ENCODE measurements at regions not wholly inside any gene's neighbourhood (a gene's known extent, or its start where the extent isn't known, plus 50 kb on each side); places are given as distances from the start of the nearest gene placed in this dataset.

DNA sequence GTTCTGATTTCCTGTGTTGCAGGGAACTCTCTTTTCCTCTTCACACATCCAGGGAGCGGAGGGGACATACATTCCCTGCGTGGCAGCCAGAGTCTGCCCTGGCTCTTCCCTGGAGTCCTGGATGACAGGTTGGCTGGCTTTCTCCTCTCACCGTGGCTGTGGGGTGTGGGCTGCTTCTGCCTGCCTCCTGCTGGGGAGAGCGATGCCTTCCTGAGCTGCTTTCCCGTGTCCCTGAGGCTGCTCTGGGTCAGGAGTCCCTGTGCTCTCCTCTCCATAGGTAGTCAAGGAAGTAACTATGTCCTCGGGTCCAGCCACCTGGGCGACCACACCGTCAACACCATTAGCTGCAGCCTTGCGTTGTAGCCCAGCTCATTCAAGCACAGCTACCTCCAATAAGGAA is 451.7 kb downstream of the QKI start:
- Histone ChIP-seq H4K20me1 (ENCODE audit: insufficient read depth) (no peaks in the 10 kb centered on the region), H3K27ac (no peak overlapping the region), H3K4me2 (no peak overlapping the region), H3K4me3 (IDR thresholded peaks at IDR 0.05; ENCODE audit: insufficient read depth, low read depth, low read length) (no peak overlapping the region), H3K36me3 (ENCODE audit: insufficient read depth) (no peaks in the 10 kb centered on the region), H3K27me3 (ENCODE audit: insufficient read depth, low read depth) (no peaks in the 10 kb centered on the region), H2AFZ (ENCODE audit: low read depth) (no peak overlapping the region), H3K79me2 (ENCODE audit: insufficient read depth, low read depth) (no peaks in the 10 kb centered on the region), H3K4me1 (ENCODE audit: low read depth, poor library complexity, severe bottlenecking) (no peaks in the 10 kb centered on the region), H3K9ac (no peak overlapping the region)
- TF ChIP-seq, protein P1, sequence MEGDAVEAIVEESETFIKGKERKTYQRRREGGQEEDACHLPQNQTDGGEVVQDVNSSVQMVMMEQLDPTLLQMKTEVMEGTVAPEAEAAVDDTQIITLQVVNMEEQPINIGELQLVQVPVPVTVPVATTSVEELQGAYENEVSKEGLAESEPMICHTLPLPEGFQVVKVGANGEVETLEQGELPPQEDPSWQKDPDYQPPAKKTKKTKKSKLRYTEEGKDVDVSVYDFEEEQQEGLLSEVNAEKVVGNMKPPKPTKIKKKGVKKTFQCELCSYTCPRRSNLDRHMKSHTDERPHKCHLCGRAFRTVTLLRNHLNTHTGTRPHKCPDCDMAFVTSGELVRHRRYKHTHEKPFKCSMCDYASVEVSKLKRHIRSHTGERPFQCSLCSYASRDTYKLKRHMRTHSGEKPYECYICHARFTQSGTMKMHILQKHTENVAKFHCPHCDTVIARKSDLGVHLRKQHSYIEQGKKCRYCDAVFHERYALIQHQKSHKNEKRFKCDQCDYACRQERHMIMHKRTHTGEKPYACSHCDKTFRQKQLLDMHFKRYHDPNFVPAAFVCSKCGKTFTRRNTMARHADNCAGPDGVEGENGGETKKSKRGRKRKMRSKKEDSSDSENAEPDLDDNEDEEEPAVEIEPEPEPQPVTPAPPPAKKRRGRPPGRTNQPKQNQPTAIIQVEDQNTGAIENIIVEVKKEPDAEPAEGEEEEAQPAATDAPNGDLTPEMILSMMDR (conservative IDR thresholded peaks at IDR 0.05; ENCODE audit: low read depth, low read length) = no peak

GRCh38 chr6:163863565-163863964 is 449.0 kb downstream of the QKI start:
- H3K27me3 ChIP-seq (ENCODE audit: insufficient read depth, low read depth) = no peaks in the 10 kb centered on the region
- no peak overlapping the region for H3K27ac ChIP-seq
- no peak overlapping the region for H3K4me2 ChIP-seq
- H2AFZ ChIP-seq (ENCODE audit: low read depth) = no peak overlapping the region
- TF ChIP-seq, protein P1 (conservative IDR thresholded peaks at IDR 0.05; ENCODE audit: low read depth, low read length) = no peak
- H3K9ac ChIP-seq = no peak overlapping the region
- no peaks in the 10 kb centered on the region for H3K4me1 ChIP-seq (ENCODE audit: low read depth, poor library complexity, severe bottlenecking)
- H4K20me1 ChIP-seq (ENCODE audit: insufficient read depth) = no peaks in the 10 kb centered on the region
- no peaks in the 10 kb centered on the region for H3K79me2 ChIP-seq (ENCODE audit: insufficient read depth, low read depth)
- no peaks in the 10 kb centered on the region for H3K36me3 ChIP-seq (ENCODE audit: insufficient read depth)
- no peak overlapping the region for H3K4me3 ChIP-seq (IDR thresholded peaks at IDR 0.05; ENCODE audit: insufficient read depth, low read depth, low read length)

DNA sequence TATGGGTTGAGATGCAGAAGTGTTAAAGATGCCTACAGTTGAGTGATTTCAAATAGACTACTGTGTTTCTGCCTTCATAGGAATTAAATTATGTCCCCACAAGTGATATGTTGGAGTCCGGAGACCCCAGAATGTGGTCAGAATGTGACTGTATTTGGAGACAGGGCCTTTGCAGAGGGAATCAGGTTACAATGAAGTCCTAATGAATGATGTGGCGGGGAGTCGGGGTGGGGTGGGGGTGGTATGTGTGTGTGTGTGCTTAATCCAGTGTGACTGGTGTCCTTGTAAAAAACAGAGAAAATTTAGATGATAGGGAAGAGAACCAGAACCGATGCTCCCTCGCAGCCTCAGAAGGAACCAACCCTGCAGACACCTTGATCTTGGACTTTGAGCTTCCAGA is 448.2 kb downstream of the QKI start:
- Histone ChIP-seq H3K4me2 (no peak overlapping the region), H3K4me1 (ENCODE audit: low read depth, poor library complexity, severe bottlenecking) (no peaks in the 10 kb centered on the region), H2AFZ (ENCODE audit: low read depth) (no peak overlapping the region), H4K20me1 (ENCODE audit: insufficient read depth) (no peaks in the 10 kb centered on the region), H3K4me3 (IDR thresholded peaks at IDR 0.05; ENCODE audit: insufficient read depth, low read depth, low read length) (no peak overlapping the region), H3K27ac (no peak overlapping the region), H3K36me3 (ENCODE audit: insufficient read depth) (no peaks in the 10 kb centered on the region), H3K27me3 (ENCODE audit: insufficient read depth, low read depth) (no peaks in the 10 kb centered on the region), H3K9ac (no peak overlapping the region), H3K79me2 (ENCODE audit: insufficient read depth, low read depth) (no peaks in the 10 kb centered on the region)
- TF ChIP-seq, protein P1 (conservative IDR thresholded peaks at IDR 0.05; ENCODE audit: low read depth, low read length) = no peak

DNA sequence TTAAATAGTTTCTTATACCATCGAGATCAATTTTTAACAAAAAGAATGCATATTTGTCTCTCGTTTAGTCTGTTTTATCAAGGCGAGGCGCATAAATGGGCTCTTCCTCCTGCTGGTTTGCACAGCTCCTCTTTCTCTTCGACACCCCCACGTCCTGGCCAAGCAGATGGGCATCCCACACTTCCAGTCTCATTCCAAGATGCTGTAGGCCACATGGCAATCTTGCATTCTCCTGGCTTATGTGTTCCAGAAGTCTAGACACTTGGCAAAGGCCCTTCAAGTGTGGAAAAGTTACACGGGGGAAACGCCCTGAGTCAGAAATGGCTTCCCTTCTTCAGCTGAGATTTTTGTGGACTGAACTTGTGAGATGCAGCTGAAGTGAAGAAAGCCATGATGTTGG is 447.1 kb downstream of the QKI start:
- Histone ChIP-seq H3K27me3 (ENCODE audit: insufficient read depth, low read depth) (no peaks in the 10 kb centered on the region), H3K79me2 (ENCODE audit: insufficient read depth, low read depth) (no peaks in the 10 kb centered on the region), H4K20me1 (ENCODE audit: insufficient read depth) (no peaks in the 10 kb centered on the region), H2AFZ (ENCODE audit: low read depth) (no peak overlapping the region), H3K9ac (no peak overlapping the region), H3K4me2 (no peak overlapping the region), H3K36me3 (ENCODE audit: insufficient read depth) (no peaks in the 10 kb centered on the region), H3K4me3 (IDR thresholded peaks at IDR 0.05; ENCODE audit: insufficient read depth, low read depth, low read length) (no peak overlapping the region), H3K27ac (no peak overlapping the region), H3K4me1 (ENCODE audit: low read depth, poor library complexity, severe bottlenecking) (no peaks in the 10 kb centered on the region)
- TF ChIP-seq, protein P1 (conservative IDR thresholded peaks at IDR 0.05; ENCODE audit: low read depth, low read length) = no peak
